ENCODE measurements at regions not wholly inside any gene's neighbourhood (a gene's known extent, or its start where the extent isn't known, plus 50 kb on each side); places are given as distances from the start of the nearest gene placed in this dataset.

GRCh38 chr21:21605521-21605920 is 607.3 kb downstream of the NCAM2 start:
- TF ChIP-seq CTCF (IDR thresholded peaks at IDR 0.05; ENCODE audit: low read depth, low read length, missing control alignments): no peak
- no peak for DNase-seq (ENCODE audit: low read depth)
- no peak overlapping the region for H3K4me3 ChIP-seq (ENCODE audit: low read depth, low read length)
- in situ Hi-C loops (cut with HindIII; ENCODE audit: low sequenced_read_pairs): no loop called here

- no peak for TF ChIP-seq CTCF (IDR thresholded peaks at IDR 0.05; ENCODE audit: low read depth, low read length, missing control alignments)
- in situ Hi-C loops (cut with HindIII; ENCODE audit: low sequenced_read_pairs): no loop called here
- H3K4me3 ChIP-seq (ENCODE audit: low read depth, low read length): no peak overlapping the region
- no peak for DNase-seq (ENCODE audit: low read depth)
Measured at GRCh38 chr21:21606041-21606440, 607.8 kb downstream of the NCAM2 start.

GRCh38 chr21:21612466-21612865 is 614.3 kb downstream of the NCAM2 start:
- no peak overlapping the region for H3K4me3 ChIP-seq (ENCODE audit: low read depth, low read length)
- peak; percentile 84 for DNase-seq (ENCODE audit: low read depth)
- in situ Hi-C loops (cut with HindIII; ENCODE audit: low sequenced_read_pairs): no loop called here
- TF ChIP-seq CTCF (IDR thresholded peaks at IDR 0.05; ENCODE audit: low read depth, low read length, missing control alignments): no peak

- TF ChIP-seq CTCF (IDR thresholded peaks at IDR 0.05; ENCODE audit: low read depth, low read length, missing control alignments): no peak
- no peak overlapping the region for H3K4me3 ChIP-seq (ENCODE audit: low read depth, low read length)
- no peak for DNase-seq (ENCODE audit: low read depth)
- in situ Hi-C loops (cut with HindIII; ENCODE audit: low sequenced_read_pairs): no loop called here
Measured at GRCh38 chr21:21614966-21615365, 616.8 kb downstream of the NCAM2 start.

GRCh38 chr21:21622460-21623234 is 624.4 kb downstream of the NCAM2 start:
- in situ Hi-C loops (cut with HindIII; ENCODE audit: low sequenced_read_pairs): no loop called here
- TF ChIP-seq CTCF (IDR thresholded peaks at IDR 0.05; ENCODE audit: low read depth, low read length, missing control alignments): no peak
- no peak for DNase-seq (ENCODE audit: low read depth)
- H3K4me3 ChIP-seq (ENCODE audit: low read depth, low read length): no peak overlapping the region

GRCh38 chr21:21624674-21625073 is 626.5 kb downstream of the NCAM2 start:
- TF ChIP-seq CTCF (IDR thresholded peaks at IDR 0.05; ENCODE audit: low read depth, low read length, missing control alignments): no peak
- in situ Hi-C loops (cut with HindIII; ENCODE audit: low sequenced_read_pairs): no loop called here
- DNase-seq (ENCODE audit: low read depth): peak; percentile 51
- no peak overlapping the region for H3K4me3 ChIP-seq (ENCODE audit: low read depth, low read length)
